Stomach (tissue), 8 donors: ENCODE measurements at regions not wholly inside any gene's neighbourhood (a gene's known extent, or its start where the extent isn't known, plus 50 kb on each side); places are given as distances from the start of the nearest gene placed in this dataset.

Source experiments
- DNase-seq, 2 donors: peaks; one replicate each; pipeline versions ENCODE4 v3.0.0 to v3.0.0-alpha.2; 2013 to 2019
- H3K27ac ChIP-seq, 5 donors: fragments of 200-600 bp in 4 of 5; sonication (generic) in 4 of 5; one replicate each; pipeline ENCODE4 v1.5.1; 2013 to 2019; ENCODE audit warnings: mild to moderate bottlenecking in 1 of 5, moderate library complexity in 1 of 5
- H3K27me3 ChIP-seq, 3 donors: fragments of 200-600 bp; sonication (generic); one replicate each; pipeline ENCODE4 v1.5.1; 2017 to 2019; ENCODE audit warnings: mixed run types in 1 of 3
- H3K36me3 ChIP-seq, 4 donors: fragments of 200-600 bp; sonication (generic); 1 replicate in 3 of 4; 2 replicates in 1 of 4; pipeline ENCODE4 v1.5.1; 2016 to 2019
- H3K4me1 ChIP-seq, 4 donors: fragments of 200-600 bp; sonication (generic); one replicate each; pipeline ENCODE4 v1.5.1; 2016 to 2019
- H3K4me3 ChIP-seq, 4 donors: fragments of 200-600 bp; sonication (generic) in 3 of 4; one replicate each; pipeline ENCODE4 v1.5.1; 2016 to 2019; ENCODE audit warnings: mild to moderate bottlenecking in 1 of 4
- H3K9me3 ChIP-seq, 4 donors: fragments of 200-600 bp; sonication (generic); one replicate each; pipeline ENCODE4 v1.5.1; 2016 to 2019
- EP300 ChIP-seq: sonication (generic); formaldehyde crosslinking; IDR thresholded peaks from one replicate; pipeline ENCODE4 v1.6.1; 2017; ENCODE audit warnings: antibody characterized with exemption
- POLR2A ChIP-seq, 4 donors: fragments of 450-650 bp; IDR thresholded peaks; one replicate each; pipeline ENCODE4 v1.6.1; 2016; ENCODE audit warnings: antibody characterized with exemption in 4 of 4, control low read depth in 2 of 4, mild to moderate bottlenecking in 1 of 4, moderate library complexity in 1 of 4
- POLR2AphosphoS5 ChIP-seq, 3 donors: sonication (generic); formaldehyde crosslinking; IDR thresholded peaks; one replicate each; pipeline ENCODE4 v1.6.1; 2016; ENCODE audit warnings: antibody characterized with exemption in 3 of 3
- WGBS, 5 donors: extraction: QIAGEN DNeasy Blood & Tissue Kit in 3 of 5; methylation state at CpG; one replicate each; pipeline versions ENCODE4 v1.1.5 to v1.1.7; 2013 to 2018; 5-methylcytosine and 5-hydroxymethylcytosine counted together
- intact Hi-C: fragments of 100-400 bp; cut with DNase I; formaldehyde crosslinking; loops from one replicate; pipeline ENCODE4 v1.15.1; 2023; ENCODE audit warnings: low total_unique reads
- TF ChIP-seq, protein P1 (sequence below), 7 experiments: fragments of 450-650 bp in 4 of 7; fragments of 200-600 bp in 3 of 7; sonication (generic) in 3 of 7; IDR thresholded peaks; one replicate each; pipeline ENCODE4 v1.5.1; 2016 to 2019; ENCODE audit warnings: antibody characterized with exemption in 7 of 7, control low read depth in 2 of 7, mild to moderate bottlenecking in 1 of 7
- donor health status: healthy with polysubstance abuse.
- donor health status: Bipolar disorder and iron deficiency.
- donor health status: healthy.

DNA sequence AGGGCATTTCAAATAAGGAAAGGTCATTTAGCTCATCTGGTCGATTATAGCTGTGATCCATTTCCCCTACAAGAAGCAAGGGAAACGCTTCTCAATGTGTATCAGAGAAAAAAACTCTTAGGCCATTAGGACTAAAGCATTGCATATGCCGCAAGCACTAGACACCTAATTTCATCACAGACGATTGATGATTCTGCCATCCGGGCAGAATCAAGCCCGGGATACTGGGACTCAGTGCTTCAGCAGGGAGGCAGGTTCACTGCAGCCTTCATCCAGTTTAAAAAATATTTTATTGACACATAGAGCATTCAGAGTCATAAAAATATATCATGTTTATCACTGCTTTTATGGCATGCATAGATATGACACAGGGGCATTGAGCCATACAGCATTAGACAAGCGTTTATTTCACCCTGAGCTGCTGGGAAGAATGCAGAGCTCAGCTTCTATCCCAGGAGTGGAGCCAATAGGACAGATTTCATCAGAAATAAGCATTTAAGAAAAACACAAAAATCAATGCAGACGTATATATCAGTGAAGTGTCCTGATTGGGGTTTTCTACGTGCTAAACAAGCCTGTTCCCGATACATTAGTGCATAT, 806.9 kb downstream of the GALC start:
- 57 to 63% (median 58%) methylated on average over 10 of the region's 10 CpGs for WGBS, 5 donors
- no peak for TF ChIP-seq EP300
- TF ChIP-seq POLR2A (IDR thresholded peaks at IDR 0.05), result no peak
- no peak for TF ChIP-seq POLR2AphosphoS5 (IDR thresholded peaks at IDR 0.05)
- TF ChIP-seq, protein P1, sequence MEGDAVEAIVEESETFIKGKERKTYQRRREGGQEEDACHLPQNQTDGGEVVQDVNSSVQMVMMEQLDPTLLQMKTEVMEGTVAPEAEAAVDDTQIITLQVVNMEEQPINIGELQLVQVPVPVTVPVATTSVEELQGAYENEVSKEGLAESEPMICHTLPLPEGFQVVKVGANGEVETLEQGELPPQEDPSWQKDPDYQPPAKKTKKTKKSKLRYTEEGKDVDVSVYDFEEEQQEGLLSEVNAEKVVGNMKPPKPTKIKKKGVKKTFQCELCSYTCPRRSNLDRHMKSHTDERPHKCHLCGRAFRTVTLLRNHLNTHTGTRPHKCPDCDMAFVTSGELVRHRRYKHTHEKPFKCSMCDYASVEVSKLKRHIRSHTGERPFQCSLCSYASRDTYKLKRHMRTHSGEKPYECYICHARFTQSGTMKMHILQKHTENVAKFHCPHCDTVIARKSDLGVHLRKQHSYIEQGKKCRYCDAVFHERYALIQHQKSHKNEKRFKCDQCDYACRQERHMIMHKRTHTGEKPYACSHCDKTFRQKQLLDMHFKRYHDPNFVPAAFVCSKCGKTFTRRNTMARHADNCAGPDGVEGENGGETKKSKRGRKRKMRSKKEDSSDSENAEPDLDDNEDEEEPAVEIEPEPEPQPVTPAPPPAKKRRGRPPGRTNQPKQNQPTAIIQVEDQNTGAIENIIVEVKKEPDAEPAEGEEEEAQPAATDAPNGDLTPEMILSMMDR (IDR thresholded peaks at IDR 0.05), result no peak
- H3K4me3 ChIP-seq, result no peak overlapping the region
- no peaks in the 10 kb centered on the region for H3K36me3 ChIP-seq
- no peaks in the 10 kb centered on the region for H3K9me3 ChIP-seq
- intact Hi-C loops, result no loop called here
- H3K27ac ChIP-seq, result no peak overlapping the region
- H3K4me1 ChIP-seq, result no peaks in the 10 kb centered on the region
- no peaks in the 10 kb centered on the region for H3K27me3 ChIP-seq
- no peak for DNase-seq

DNA sequence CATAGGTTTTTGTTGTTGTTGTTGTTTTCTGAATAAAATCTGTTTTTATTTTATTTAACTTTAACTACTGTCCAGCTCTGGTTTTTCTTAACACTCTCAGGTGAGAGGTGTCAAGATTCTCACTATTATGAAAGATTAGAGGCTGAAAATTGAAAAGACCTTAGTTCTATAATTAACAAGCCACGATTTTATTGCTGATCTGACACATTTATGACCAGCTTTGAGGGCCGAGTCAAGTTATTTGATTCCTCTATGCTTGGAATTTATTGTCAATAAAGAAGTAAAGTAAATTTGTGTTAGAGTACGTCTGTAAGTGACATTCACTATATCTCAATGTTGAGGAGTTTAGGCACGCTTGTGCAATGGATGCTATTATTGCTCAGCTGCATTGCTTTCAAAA, 808.8 kb downstream of the GALC start:
- Histone ChIP-seq H3K27me3 (no peaks in the 10 kb centered on the region), H3K27ac (no peak overlapping the region), H3K36me3 (no peaks in the 10 kb centered on the region), H3K9me3 (no peaks in the 10 kb centered on the region), H3K4me3 (no peak overlapping the region), H3K4me1 (no peaks in the 10 kb centered on the region)
- WGBS, 5 donors, result 66 to 76% (median 72%) methylated on average over 4 of the region's 4 CpGs
- TF ChIP-seq, protein P1 (IDR thresholded peaks at IDR 0.05), result no peak
- TF ChIP-seq POLR2AphosphoS5 (IDR thresholded peaks at IDR 0.05) (no peak), POLR2A (IDR thresholded peaks at IDR 0.05) (no peak), EP300 (no peak)
- intact Hi-C loops, result no loop called here
- no peak for DNase-seq

DNA sequence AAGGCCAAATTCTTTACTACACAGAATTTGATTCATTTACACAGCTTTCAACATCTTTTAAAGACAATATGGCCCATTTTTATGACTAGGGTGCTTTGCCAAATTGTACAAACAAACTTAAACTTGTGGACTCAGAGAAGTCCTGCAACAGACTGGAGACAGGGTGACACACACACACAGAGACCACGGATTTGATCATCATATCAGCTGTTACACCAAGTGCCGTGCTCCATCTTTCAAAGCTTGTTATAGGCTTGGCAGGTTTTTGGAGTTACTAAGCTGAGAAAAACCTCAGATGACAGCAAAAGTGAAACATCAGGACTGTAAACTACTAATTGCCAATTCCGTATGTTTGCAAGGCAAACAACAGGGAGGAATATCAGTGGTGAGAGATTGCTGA, 811.7 kb downstream of the GALC start:
- TF ChIP-seq POLR2A (IDR thresholded peaks at IDR 0.05) (no peak), EP300 (no peak), POLR2AphosphoS5 (IDR thresholded peaks at IDR 0.05) (no peak)
- TF ChIP-seq, protein P1 (IDR thresholded peaks at IDR 0.05), result no peak
- H3K27me3 ChIP-seq, result no peaks in the 10 kb centered on the region
- intact Hi-C loops, result no loop called here
- H3K9me3 ChIP-seq, result no peaks in the 10 kb centered on the region
- no peak overlapping the region for H3K27ac ChIP-seq
- 35 to 51% (median 46%) methylated on average over 3 of the region's 3 CpGs for WGBS, 5 donors
- H3K4me1 ChIP-seq, result no peaks in the 10 kb centered on the region
- DNase-seq, result no peak
- no peak overlapping the region for H3K4me3 ChIP-seq
- no peaks in the 10 kb centered on the region for H3K36me3 ChIP-seq

DNA sequence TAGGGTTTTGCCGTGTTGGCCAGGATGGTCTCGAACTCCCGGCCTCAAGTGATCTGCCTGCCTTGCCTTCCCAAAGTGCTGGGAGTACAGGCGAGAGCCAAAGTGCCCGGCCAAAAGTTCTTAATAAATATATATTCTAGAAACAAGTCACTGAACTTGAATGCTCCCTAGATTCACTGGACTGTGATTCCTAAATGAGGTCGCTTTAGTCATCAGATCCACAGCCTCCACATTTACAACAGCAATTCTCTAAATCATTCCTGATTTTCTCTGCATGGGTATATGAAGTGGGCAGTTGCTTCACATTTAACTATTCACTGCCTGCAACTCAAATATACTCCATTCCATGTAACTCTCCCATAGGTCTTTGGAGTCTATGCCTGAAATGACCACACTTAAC, 813.0 kb downstream of the GALC start:
- no peaks in the 10 kb centered on the region for H3K4me1 ChIP-seq
- TF ChIP-seq POLR2A (IDR thresholded peaks at IDR 0.05) (no peak), POLR2AphosphoS5 (IDR thresholded peaks at IDR 0.05) (no peak), EP300 (no peak)
- TF ChIP-seq, protein P1 (IDR thresholded peaks at IDR 0.05), result no peak
- H3K27me3 ChIP-seq, result no peaks in the 10 kb centered on the region
- 73 to 96% (median 89%) methylated on average over 6 of the region's 6 CpGs for WGBS, 5 donors
- H3K4me3 ChIP-seq, result no peak overlapping the region
- no peak overlapping the region for H3K27ac ChIP-seq
- H3K36me3 ChIP-seq, result no peaks in the 10 kb centered on the region
- no peak for DNase-seq
- intact Hi-C loops, result no loop called here
- H3K9me3 ChIP-seq, result no peaks in the 10 kb centered on the region
